ENCODE measurements at regions not wholly inside any gene's neighbourhood (a gene's known extent, or its start where the extent isn't known, plus 50 kb on each side); places are given as distances from the start of the nearest gene placed in this dataset.

DNA sequence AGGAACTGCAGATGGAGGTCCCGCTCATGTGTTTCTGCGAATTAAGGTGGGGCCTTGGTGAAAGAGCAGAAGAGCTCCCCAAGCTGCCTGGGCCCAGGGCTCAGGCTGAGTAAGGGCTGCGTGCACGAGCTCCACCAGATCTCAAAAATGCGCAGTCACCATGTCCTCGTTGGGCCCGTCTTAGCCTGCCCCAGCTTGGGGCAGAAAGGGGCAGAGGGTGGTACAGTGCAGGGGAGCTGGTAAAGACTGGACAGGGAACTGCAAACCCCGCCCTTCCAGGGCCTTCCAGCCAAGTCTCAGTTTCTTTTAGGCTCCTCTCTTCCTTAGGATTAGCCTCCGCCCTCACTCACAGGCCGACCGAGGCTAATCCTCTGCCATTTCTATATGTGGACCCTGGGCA, 101.6 kb downstream of the FOXF2 start:
- Histone ChIP-seq H3K27ac (ENCODE audit: low read depth in 1 of 3, low read length in 2 of 3) (no peak overlapping the region), H3K27me3 (ENCODE audit: control insufficient read depth in 3 of 3, insufficient read depth in 3 of 3, low read length in 3 of 3) (peaks cover 0 to 2% (median 0%) of the 10 kb centered on the region in 3 donors), H3K4me1 (ENCODE audit: control insufficient read depth in 3 of 3, insufficient read depth in 2 of 3, low read depth in 1 of 3, low read length in 2 of 3) (no peaks in the 10 kb centered on the region), H3K4me3 (ENCODE audit: low read depth in 1 of 3, low read length in 3 of 3) (no peak overlapping the region), H3K36me3 (ENCODE audit: control insufficient read depth in 3 of 3, insufficient read depth in 2 of 3, low read depth in 1 of 3, low read length in 3 of 3) (no peaks in the 10 kb centered on the region), H3K9me3 (ENCODE audit: control insufficient read depth in 2 of 2, insufficient read depth in 1 of 2, low read depth in 1 of 2, low read length in 1 of 2) (peaks cover 0 to 7% of the 10 kb centered on the region in 2 donors)
- DNase-seq (no peak), FAIRE-seq (no peak)
- WGBS, 3 donors = 91 to 95% (median 93%) methylated on average over 11 of the region's 11 CpGs

DNA sequence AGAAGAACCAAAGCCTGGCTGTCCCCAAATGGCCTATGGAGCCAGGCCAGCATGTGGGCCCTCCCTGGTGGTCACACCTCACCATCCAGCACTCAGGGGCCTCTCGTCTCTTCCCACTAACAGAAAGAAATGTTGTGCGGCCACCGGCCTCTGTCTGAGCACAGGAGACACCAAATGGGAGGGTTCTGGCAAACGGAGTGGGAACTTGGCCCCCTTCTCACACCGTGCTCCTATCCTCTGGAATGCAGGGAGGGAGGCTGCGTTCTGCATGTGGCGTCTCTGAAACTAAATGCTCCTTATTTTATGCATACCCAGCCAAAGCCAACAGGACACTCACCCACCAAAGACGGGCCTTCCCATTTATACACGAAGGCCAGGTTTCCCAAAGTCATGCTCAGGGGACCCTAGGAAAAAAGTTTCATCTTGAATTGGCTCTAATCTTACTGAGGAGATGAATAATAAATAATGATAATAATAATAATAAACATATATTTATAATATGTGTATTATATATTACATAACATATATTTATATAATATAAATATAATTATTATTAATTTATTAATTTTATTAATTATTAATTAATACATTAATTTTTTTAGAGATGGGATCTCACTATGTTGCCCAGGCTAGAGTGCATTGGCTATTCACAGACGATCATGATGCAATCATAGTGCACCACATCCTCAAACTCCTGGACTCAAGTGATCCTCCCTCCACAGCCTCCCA, 102.4 kb downstream of the FOXF2 start:
- Histone ChIP-seq H3K27me3 (ENCODE audit: control insufficient read depth in 3 of 3, insufficient read depth in 3 of 3, low read length in 3 of 3) (peaks cover 0 to 2% (median 0%) of the 10 kb centered on the region in 3 donors), H3K4me1 (ENCODE audit: control insufficient read depth in 3 of 3, insufficient read depth in 2 of 3, low read depth in 1 of 3, low read length in 2 of 3) (no peaks in the 10 kb centered on the region), H3K36me3 (ENCODE audit: control insufficient read depth in 3 of 3, insufficient read depth in 2 of 3, low read depth in 1 of 3, low read length in 3 of 3) (no peaks in the 10 kb centered on the region), H3K27ac (ENCODE audit: low read depth in 1 of 3, low read length in 2 of 3) (no peak overlapping the region), H3K4me3 (ENCODE audit: low read depth in 1 of 3, low read length in 3 of 3) (no peak overlapping the region), H3K9me3 (ENCODE audit: control insufficient read depth in 2 of 2, insufficient read depth in 1 of 2, low read depth in 1 of 2, low read length in 1 of 2) (peaks cover 0 to 12% of the 10 kb centered on the region in 2 donors)
- FAIRE-seq = no peak
- DNase-seq = no peak
- 85 to 96% (median 87%) methylated on average over 10 of the region's 10 CpGs for WGBS, 3 donors

DNA sequence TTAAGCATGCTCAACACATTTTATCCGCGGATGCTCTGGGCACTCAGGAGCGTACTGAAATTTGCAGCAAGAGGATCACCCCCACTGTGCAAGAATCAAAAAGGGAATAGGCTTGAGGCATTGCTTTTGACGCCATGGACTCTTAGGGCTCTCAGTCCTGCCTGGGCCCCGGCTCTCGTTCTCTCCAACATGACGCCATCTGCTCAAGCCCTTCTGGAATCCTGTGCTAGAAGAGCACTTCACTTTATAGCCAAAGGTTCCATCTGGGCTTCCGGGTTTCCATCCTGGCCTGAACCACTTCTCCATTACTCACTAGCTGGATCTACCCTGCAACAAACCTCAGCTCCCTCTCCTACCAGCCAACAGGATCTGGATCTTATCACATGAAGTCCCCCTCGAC, 105.3 kb downstream of the FOXF2 start:
- H3K27me3 ChIP-seq (ENCODE audit: control insufficient read depth in 3 of 3, insufficient read depth in 3 of 3, low read length in 3 of 3) = peaks cover 0 to 2% (median 0%) of the 10 kb centered on the region in 3 donors
- H3K4me3 ChIP-seq (ENCODE audit: low read depth in 1 of 3, low read length in 3 of 3) = no peak overlapping the region
- H3K4me1 ChIP-seq (ENCODE audit: control insufficient read depth in 3 of 3, insufficient read depth in 2 of 3, low read depth in 1 of 3, low read length in 2 of 3) = no peaks in the 10 kb centered on the region
- WGBS, 3 donors = 81 to 85% (median 85%) methylated on average over 9 of the region's 9 CpGs
- FAIRE-seq = no peak
- no peak for DNase-seq
- H3K27ac ChIP-seq (ENCODE audit: low read depth in 1 of 3, low read length in 2 of 3) = no peak overlapping the region
- peaks cover 0 to 9% of the 10 kb centered on the region in 2 donors for H3K9me3 ChIP-seq (ENCODE audit: control insufficient read depth in 2 of 2, insufficient read depth in 1 of 2, low read depth in 1 of 2, low read length in 1 of 2)
- no peaks in the 10 kb centered on the region for H3K36me3 ChIP-seq (ENCODE audit: control insufficient read depth in 3 of 3, insufficient read depth in 2 of 3, low read depth in 1 of 3, low read length in 3 of 3)

DNA sequence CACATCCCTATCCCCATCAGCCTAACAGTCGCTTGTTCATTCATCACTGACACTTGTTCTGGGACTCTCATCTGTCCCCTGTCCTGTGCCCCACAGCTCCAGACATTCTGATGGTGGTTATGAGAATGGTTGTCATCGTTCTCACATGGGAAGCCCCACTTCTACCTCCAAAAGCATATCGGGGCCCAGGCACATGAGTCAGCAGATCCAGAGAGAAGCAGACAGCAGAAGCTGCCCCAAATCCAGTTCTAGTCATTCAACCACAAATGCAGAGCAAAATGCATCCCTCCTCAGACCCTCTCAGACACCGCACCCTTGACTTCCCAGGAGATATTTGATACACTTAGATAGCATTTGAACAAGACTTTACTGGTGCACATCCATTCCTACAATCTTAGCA, 106.0 kb downstream of the FOXF2 start:
- no peaks in the 10 kb centered on the region for H3K4me1 ChIP-seq (ENCODE audit: control insufficient read depth in 3 of 3, insufficient read depth in 2 of 3, low read depth in 1 of 3, low read length in 2 of 3)
- no peaks in the 10 kb centered on the region for H3K36me3 ChIP-seq (ENCODE audit: control insufficient read depth in 3 of 3, insufficient read depth in 2 of 3, low read depth in 1 of 3, low read length in 3 of 3)
- H3K4me3 ChIP-seq (ENCODE audit: low read depth in 1 of 3, low read length in 3 of 3) = no peak overlapping the region
- H3K9me3 ChIP-seq (ENCODE audit: control insufficient read depth in 2 of 2, insufficient read depth in 1 of 2, low read depth in 1 of 2, low read length in 1 of 2) = peaks cover 0 to 9% of the 10 kb centered on the region in 2 donors
- no peak overlapping the region for H3K27ac ChIP-seq (ENCODE audit: low read depth in 1 of 3, low read length in 2 of 3)
- 74 to 85% (median 85%) methylated on average over 4 of the region's 4 CpGs for WGBS, 3 donors
- H3K27me3 ChIP-seq (ENCODE audit: control insufficient read depth in 3 of 3, insufficient read depth in 3 of 3, low read length in 3 of 3) = peaks cover 0 to 2% (median 0%) of the 10 kb centered on the region in 3 donors
- FAIRE-seq (no peak), DNase-seq (no peak)

DNA sequence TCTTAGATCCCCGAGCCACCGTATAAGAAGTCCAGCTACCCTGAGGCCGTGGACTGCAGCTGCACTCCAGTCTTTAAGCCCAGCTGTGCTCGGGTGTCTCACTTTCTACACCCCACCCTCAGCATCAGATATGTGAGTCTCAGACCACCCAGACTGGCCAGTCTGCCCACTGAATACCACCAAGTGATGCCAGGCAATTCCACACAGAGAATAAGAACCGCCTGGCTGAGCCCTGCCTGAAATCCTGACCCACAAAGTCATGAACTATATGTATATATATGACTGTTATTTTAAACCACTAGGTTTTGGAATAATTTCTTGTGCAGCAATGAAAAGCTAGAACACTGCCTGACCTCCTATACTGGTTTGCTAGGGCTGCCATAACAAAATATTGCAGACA, 106.7 kb downstream of the FOXF2 start:
- no peak overlapping the region for H3K27ac ChIP-seq (ENCODE audit: low read depth in 1 of 3, low read length in 2 of 3)
- no peak overlapping the region for H3K4me3 ChIP-seq (ENCODE audit: low read depth in 1 of 3, low read length in 3 of 3)
- peaks cover 0 to 9% of the 10 kb centered on the region in 2 donors for H3K9me3 ChIP-seq (ENCODE audit: control insufficient read depth in 2 of 2, insufficient read depth in 1 of 2, low read depth in 1 of 2, low read length in 1 of 2)
- 84 to 91% (median 85%) methylated on average over 5 of the region's 5 CpGs for WGBS, 3 donors
- H3K27me3 ChIP-seq (ENCODE audit: control insufficient read depth in 3 of 3, insufficient read depth in 3 of 3, low read length in 3 of 3) = peaks cover 0 to 2% (median 0%) of the 10 kb centered on the region in 3 donors
- no peaks in the 10 kb centered on the region for H3K36me3 ChIP-seq (ENCODE audit: control insufficient read depth in 3 of 3, insufficient read depth in 2 of 3, low read depth in 1 of 3, low read length in 3 of 3)
- no peak for FAIRE-seq
- no peak for DNase-seq
- H3K4me1 ChIP-seq (ENCODE audit: control insufficient read depth in 3 of 3, insufficient read depth in 2 of 3, low read depth in 1 of 3, low read length in 2 of 3) = no peaks in the 10 kb centered on the region

DNA sequence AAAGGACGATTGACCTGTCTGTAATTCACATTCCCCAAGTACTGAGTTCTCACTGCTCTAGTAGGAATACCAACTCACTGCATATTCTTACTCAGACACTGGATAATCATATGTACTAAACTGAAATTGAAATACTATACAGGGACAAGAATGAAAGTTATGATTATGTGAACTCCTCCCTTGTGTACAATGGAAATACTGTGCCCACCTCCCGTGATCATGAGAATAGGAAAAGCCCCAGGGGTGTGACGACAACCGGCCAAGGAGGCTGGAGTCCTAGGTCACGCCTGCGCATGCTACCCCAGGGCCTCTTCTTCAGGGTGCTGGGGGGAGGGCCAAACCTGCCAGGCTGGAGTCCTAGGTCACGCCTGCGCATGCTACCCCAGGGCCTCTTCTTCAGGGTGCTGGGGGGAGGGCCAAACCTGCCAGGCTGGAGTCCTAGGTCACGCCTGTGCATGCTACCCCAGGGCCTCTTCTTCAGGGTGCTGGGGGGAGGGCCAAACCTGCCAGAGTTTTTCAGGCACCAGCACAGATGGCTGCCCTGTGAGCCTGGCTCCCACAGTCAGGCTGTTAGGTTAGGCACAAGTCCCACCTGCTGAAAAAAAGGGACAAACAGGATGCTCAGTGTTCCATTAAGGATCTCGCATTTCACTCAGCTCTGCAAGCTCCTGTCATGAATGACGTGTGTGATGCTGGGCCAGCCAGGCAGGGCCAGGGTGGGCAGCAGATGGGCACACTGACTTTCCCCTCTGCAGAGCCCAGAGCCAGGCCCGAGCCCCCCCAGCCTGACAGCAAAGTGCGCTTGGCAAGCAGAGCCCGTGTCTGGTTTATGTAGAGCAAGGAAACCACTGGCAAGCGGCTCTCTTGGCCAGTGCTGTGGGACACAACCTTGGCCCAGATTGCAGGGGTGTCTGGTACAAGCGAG, 107.7 kb downstream of the FOXF2 start:
- 80 to 85% (median 83%) methylated on average over 16 of the region's 16 CpGs for WGBS, 3 donors
- no peak for FAIRE-seq

DNA sequence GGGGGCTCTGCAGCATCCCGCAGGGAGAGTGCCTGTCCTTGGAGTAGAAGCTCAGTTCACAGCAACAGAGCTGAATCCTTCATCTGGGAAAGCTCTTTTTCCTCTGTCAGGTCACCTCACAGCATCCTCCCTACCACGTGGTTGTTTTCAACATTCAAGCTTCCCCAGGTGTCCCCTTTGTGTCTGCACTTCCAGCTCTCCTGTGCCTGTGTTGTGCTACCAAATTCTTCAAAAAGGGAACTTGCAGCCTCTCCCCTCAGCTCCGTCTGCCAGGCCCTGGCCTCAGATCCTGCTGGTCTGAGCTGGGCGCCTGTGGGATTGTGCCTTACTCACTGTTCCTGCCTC, 108.4 kb downstream of the FOXF2 start:
- no peaks in the 10 kb centered on the region for H3K4me1 ChIP-seq (ENCODE audit: control insufficient read depth in 3 of 3, insufficient read depth in 2 of 3, low read depth in 1 of 3, low read length in 2 of 3)
- no peak for DNase-seq
- H3K36me3 ChIP-seq (ENCODE audit: control insufficient read depth in 3 of 3, insufficient read depth in 2 of 3, low read depth in 1 of 3, low read length in 3 of 3) = no peaks in the 10 kb centered on the region
- H3K27ac ChIP-seq (ENCODE audit: low read depth in 1 of 3, low read length in 2 of 3) = no peak overlapping the region
- 52 to 69% (median 56%) methylated on average over 4 of the region's 4 CpGs for WGBS, 3 donors
- FAIRE-seq = no peak
- peaks cover 0 to 9% of the 10 kb centered on the region in 2 donors for H3K9me3 ChIP-seq (ENCODE audit: control insufficient read depth in 2 of 2, insufficient read depth in 1 of 2, low read depth in 1 of 2, low read length in 1 of 2)
- H3K4me3 ChIP-seq (ENCODE audit: low read depth in 1 of 3, low read length in 3 of 3) = no peak overlapping the region
- peaks cover 0 to 2% (median 0%) of the 10 kb centered on the region in 3 donors for H3K27me3 ChIP-seq (ENCODE audit: control insufficient read depth in 3 of 3, insufficient read depth in 3 of 3, low read length in 3 of 3)

More for the DNA sequence above, 107.7 kb downstream of the FOXF2 start:
- no peaks in the 10 kb centered on the region for H3K4me1 ChIP-seq (ENCODE audit: control insufficient read depth in 3 of 3, insufficient read depth in 2 of 3, low read depth in 1 of 3, low read length in 2 of 3)
- H3K27ac ChIP-seq (ENCODE audit: low read depth in 1 of 3, low read length in 2 of 3) = no peak overlapping the region
- H3K9me3 ChIP-seq (ENCODE audit: control insufficient read depth in 2 of 2, insufficient read depth in 1 of 2, low read depth in 1 of 2, low read length in 1 of 2) = peaks cover 0 to 9% of the 10 kb centered on the region in 2 donors
- no peak overlapping the region for H3K4me3 ChIP-seq (ENCODE audit: low read depth in 1 of 3, low read length in 3 of 3)
- H3K27me3 ChIP-seq (ENCODE audit: control insufficient read depth in 3 of 3, insufficient read depth in 3 of 3, low read length in 3 of 3) = peaks cover 0 to 2% (median 0%) of the 10 kb centered on the region in 3 donors
- no peak for DNase-seq
- H3K36me3 ChIP-seq (ENCODE audit: control insufficient read depth in 3 of 3, insufficient read depth in 2 of 3, low read depth in 1 of 3, low read length in 3 of 3) = no peaks in the 10 kb centered on the region

DNA sequence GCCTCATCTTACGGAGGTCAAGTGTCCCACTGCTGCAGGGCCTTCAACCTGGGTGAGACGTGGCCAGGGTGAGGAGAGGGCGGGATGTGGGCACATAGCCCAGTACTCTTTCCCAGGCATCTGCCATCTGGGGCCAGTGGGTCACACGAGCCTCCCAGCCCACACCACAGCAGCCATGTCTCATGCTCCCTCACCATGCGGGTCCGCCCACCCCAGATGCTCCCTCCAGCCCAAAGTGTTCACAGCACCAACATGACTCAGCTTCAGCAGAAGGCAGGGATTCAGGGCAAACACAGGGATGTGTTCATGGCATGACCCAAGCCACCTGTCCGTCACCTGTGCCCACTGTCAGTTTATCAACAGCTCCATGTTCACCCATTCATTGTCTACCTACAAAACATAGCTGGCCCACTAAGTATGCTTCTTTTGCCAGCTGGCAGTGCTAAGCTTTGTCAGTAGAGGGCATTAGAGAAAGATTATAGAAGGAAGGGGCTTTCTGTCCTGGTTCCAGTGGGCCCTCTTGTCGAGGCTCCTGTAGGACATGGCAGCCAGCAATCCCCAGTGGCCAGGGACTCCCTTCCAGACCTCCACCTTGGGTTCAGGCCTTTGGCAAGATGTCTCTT, 109.2 kb downstream of the FOXF2 start:
- H3K36me3 ChIP-seq (ENCODE audit: control insufficient read depth in 3 of 3, insufficient read depth in 2 of 3, low read depth in 1 of 3, low read length in 3 of 3) = no peaks in the 10 kb centered on the region
- no peak for DNase-seq
- 76 to 80% (median 77%) methylated on average over 8 of the region's 8 CpGs for WGBS, 3 donors
- no peaks in the 10 kb centered on the region for H3K4me1 ChIP-seq (ENCODE audit: control insufficient read depth in 3 of 3, insufficient read depth in 2 of 3, low read depth in 1 of 3, low read length in 2 of 3)
- peaks cover 0 to 9% of the 10 kb centered on the region in 2 donors for H3K9me3 ChIP-seq (ENCODE audit: control insufficient read depth in 2 of 2, insufficient read depth in 1 of 2, low read depth in 1 of 2, low read length in 1 of 2)
- no peak overlapping the region for H3K27ac ChIP-seq (ENCODE audit: low read depth in 1 of 3, low read length in 2 of 3)
- no peak overlapping the region for H3K4me3 ChIP-seq (ENCODE audit: low read depth in 1 of 3, low read length in 3 of 3)
- H3K27me3 ChIP-seq (ENCODE audit: control insufficient read depth in 3 of 3, insufficient read depth in 3 of 3, low read length in 3 of 3) = peaks cover 0 to 2% (median 0%) of the 10 kb centered on the region in 3 donors
- FAIRE-seq = no peak
